HepG2 (cell line): ENCODE measurements at regions not wholly inside any gene's neighbourhood (a gene's known extent, or its start where the extent isn't known, plus 50 kb on each side); places are given as distances from the start of the nearest gene placed in this dataset.
A peak's percentile ranks its signal among the peaks of the same experiment; 100 is the strongest.

Source experiments
- ATAC-seq: fragments of 200-7000 bp; cut with Tn5 transposase; 3 replicates; pipeline ENCODE4 v1.9.1; 2020; ENCODE audit warnings: mild to moderate bottlenecking, moderate library complexity
- BruUV-seq: library from RNA; stranded (reverse); fragments of 400-500 nt; replicated peaks from 2 replicates; lab custom pipeline; 2021; lab: Mats Ljungman, UMichigan
- CTCF ChIA-PET: fragments of 300-600 bp; formaldehyde crosslinking; extraction: SDS; loops from one replicate; lab custom pipeline; 2021; ENCODE audit warnings: low total read pairs, inconsistent platforms, low intra/inter-chr PET ratio; lab: Yijun Ruan, JAX
- POLR2A ChIA-PET: fragments of 350-600 bp; sonication (Branson Sonifier 250); formaldehyde crosslinking; loops from one replicate; lab custom pipeline; 2020; ENCODE audit warnings: antibody characterized with exemption, inconsistent platforms; lab: Yijun Ruan, JAX
- DNase-seq: peaks from one replicate; pipeline ENCODE4 v3.0.0-alpha.2; 2015; ENCODE audit warnings: low spot score
- FAIRE-seq: peaks from 3 replicates; lab custom pipeline; 2011; peaks lifted over from hg19 to GRCh38; lab: Jason Lieb, UNC
- H2AFZ ChIP-seq: one replicate; pipeline ENCODE4 v1.6.1; 2011; ENCODE audit warnings: low read length, inconsistent platforms
- H3K27ac ChIP-seq: fragments of 300-600 bp; 3 replicates; pipeline ENCODE4 v1.8.0; 2011; ENCODE audit warnings: mixed run types, mild to moderate bottlenecking, mixed read lengths, low read length, inconsistent platforms; ENCODE audit not compliant: insufficient read depth; ENCODE audit errors: extremely low read length
- H3K27me3 ChIP-seq, 2 experiments: fragments of 200-600 bp in 1 of 2; 2 replicates in 1 of 2; 3 replicates in 1 of 2; pipeline versions ENCODE4 v1.6.0 to v1.8.0; 2011; ENCODE audit warnings: low read length in 2 of 2, mild to moderate bottlenecking in 2 of 2, moderate library complexity in 2 of 2, inconsistent platforms in 1 of 2; ENCODE audit not compliant: insufficient read depth in 2 of 2, control insufficient read depth in 1 of 2
- H3K36me3 ChIP-seq, 2 experiments: fragments of 200-600 bp in 1 of 2; replicated peaks in 1 of 2; 2 replicates in 1 of 2; 3 replicates in 1 of 2; pipeline versions ENCODE4 v1.5.1 to v1.8.0; 2011; ENCODE audit warnings: low read length in 2 of 2, inconsistent platforms in 1 of 2; ENCODE audit not compliant: insufficient read depth in 2 of 2, control insufficient read depth in 1 of 2
- H3K4me1 ChIP-seq: 2 replicates; pipeline ENCODE4 v1.5.1; 2012; ENCODE audit warnings: low read length, inconsistent platforms; ENCODE audit not compliant: insufficient read depth
- H3K4me2 ChIP-seq: 2 replicates; pipeline ENCODE4 v1.6.0; 2011; ENCODE audit warnings: low read depth, low read length, inconsistent platforms
- H3K4me3 ChIP-seq, 3 experiments: fragments of 200-600 bp in 1 of 3; sonication (generic), shearing (Covaris generic) in 1 of 3; replicated peaks in 1 of 3; 2 replicates each; pipeline ENCODE4 v1.5.1; 2011 to 2016; ENCODE audit warnings: low read length in 3 of 3, inconsistent platforms in 2 of 3, low read depth in 2 of 3, mild to moderate bottlenecking in 2 of 3, control low read depth in 1 of 3, mixed read lengths in 1 of 3; ENCODE audit not compliant: insufficient read depth in 1 of 3
- H3K79me2 ChIP-seq: one replicate; pipeline ENCODE4 v1.6.1; 2011; ENCODE audit warnings: low read length, inconsistent platforms; ENCODE audit not compliant: insufficient read depth
- H3K9ac ChIP-seq: 2 replicates; pipeline ENCODE4 v1.6.0; 2011; ENCODE audit warnings: mild to moderate bottlenecking, low read depth, low read length, inconsistent platforms; ENCODE audit not compliant: insufficient read depth
- H3K9me3 ChIP-seq: 2 replicates; pipeline ENCODE4 v1.5.1; 2012; ENCODE audit warnings: mild to moderate bottlenecking, low read length
- H4K20me1 ChIP-seq: 2 replicates; pipeline ENCODE4 v1.6.0; 2011; ENCODE audit warnings: inconsistent platforms, mild to moderate bottlenecking, low read length, moderate library complexity; ENCODE audit not compliant: insufficient read depth
- AKNA ChIP-seq: sonication (generic); formaldehyde crosslinking; IDR thresholded peaks from 2 replicates; pipeline ENCODE4 v1.4.0; 2020; ENCODE audit warnings: missing genetic modification reagents, borderline replicate concordance
- ATF1 ChIP-seq: IDR thresholded peaks from 2 replicates; pipeline ENCODE4 v1.6.1; 2016; ENCODE audit warnings: mild to moderate bottlenecking, control low read depth
- CAMTA2 ChIP-seq: sonication (generic); formaldehyde crosslinking; IDR thresholded peaks from 2 replicates; pipeline ENCODE4 v1.4.0; 2020; ENCODE audit warnings: mild to moderate bottlenecking, missing genetic modification reagents, borderline replicate concordance
- DMAP1 ChIP-seq: IDR thresholded peaks from 2 replicates; pipeline ENCODE4 v1.6.1; 2016
- E2F2 ChIP-seq: sonication (generic); formaldehyde crosslinking; IDR thresholded peaks from 2 replicates; pipeline ENCODE4 v1.4.0; 2020; ENCODE audit warnings: missing genetic modification reagents, borderline replicate concordance
- GZF1 ChIP-seq: sonication (generic); formaldehyde crosslinking; IDR thresholded peaks from 2 replicates; pipeline ENCODE4 v1.5.1; 2020; ENCODE audit warnings: mild to moderate bottlenecking, missing genetic modification reagents
- HMG20A ChIP-seq: IDR thresholded peaks from 2 replicates; pipeline ENCODE4 v1.6.1; 2016; ENCODE audit warnings: borderline replicate concordance
- PITX1 ChIP-seq: sonication (generic); formaldehyde crosslinking; IDR thresholded peaks from 2 replicates; pipeline ENCODE4 v1.5.1; 2020; ENCODE audit warnings: mild to moderate bottlenecking, missing genetic modification reagents
- ZBTB38 ChIP-seq: sonication (generic); formaldehyde crosslinking; IDR thresholded peaks from 2 replicates; pipeline ENCODE4 v1.5.1; 2020; ENCODE audit warnings: mild to moderate bottlenecking, missing genetic modification reagents
- ZNF414 ChIP-seq: sonication (generic); formaldehyde crosslinking; IDR thresholded peaks from 2 replicates; pipeline ENCODE4 v1.5.0; 2020; ENCODE audit warnings: missing genetic modification reagents
- ZNF431 ChIP-seq: sonication (generic); formaldehyde crosslinking; IDR thresholded peaks from 2 replicates; pipeline ENCODE4 v1.9.0; 2022; ENCODE audit warnings: missing genetic modification reagents, low read depth, mild to moderate bottlenecking, borderline replicate concordance
- WGBS: methylation state at CpG from one replicate; pipeline ENCODE4 v1.1.6; 2017; ENCODE audit warnings: low lambda C conversion rate; 5-methylcytosine and 5-hydroxymethylcytosine counted together
- in situ Hi-C: cut with HindIII; loops from 2 replicates; pipeline ENCODE4 v1.10.0; 2017; ENCODE audit warnings: low pct_unique_long_range_greater_than_20kb; ENCODE audit not compliant: extremely low pct_ligation_motif_present
- intact Hi-C: fragments of 100-400 bp; cut with micrococcal nuclease; formaldehyde crosslinking; loops from one replicate; pipeline ENCODE4 v1.10.0; 2022; ENCODE audit not compliant: unreplicated experiment

GRCh38 chr2:43136876-43137275 lies 89.5 kb downstream of the ZFP36L2 start:
- no peaks in the 10 kb centered on the region for H3K36me3 ChIP-seq
- no peak for FAIRE-seq
- BruUV-seq, result no TSS peak
- WGBS, result 86% methylated on average over 10 of the region's 10 CpGs
- CTCF ChIA-PET, result no interaction called here
- in situ Hi-C loops (no loop called here), intact Hi-C loops (no loop called here)
- ATAC-seq, result no peak
- H3K9ac ChIP-seq, result no peak overlapping the region
- POLR2A ChIA-PET, result interaction anchor here (0.9 kb wide), 1 partner anchor 90 kb away, joined by 3 read pairs; the partner anchor contains the start of gene ZFP36L2
- no peaks in the 10 kb centered on the region for H3K27me3 ChIP-seq
- no peak overlapping the region for H3K27ac ChIP-seq
- H3K79me2 ChIP-seq, result no peaks in the 10 kb centered on the region
- no peak for DNase-seq
- no peaks in the 10 kb centered on the region for H4K20me1 ChIP-seq
- H3K9me3 ChIP-seq, result no peaks in the 10 kb centered on the region
- TF ChIP-seq ZBTB38 (CRISPR knock-in tag) (0 out of 2 replicates have a peak, but pooled peaks have one; percentile 11), E2F2 (CRISPR knock-in tag) (no peak)
- no peak overlapping the region for H3K4me2 ChIP-seq
- no peak overlapping the region for H3K4me3 ChIP-seq
- peaks cover 45% of the 10 kb centered on the region for H3K4me1 ChIP-seq
- H2AFZ ChIP-seq, result no peak overlapping the region

- ATAC-seq, result no peak
- Histone ChIP-seq H3K4me2 (no peak overlapping the region), H3K36me3 (no peaks in the 10 kb centered on the region), H3K79me2 (no peaks in the 10 kb centered on the region), H3K9me3 (no peaks in the 10 kb centered on the region), H3K27me3 (no peaks in the 10 kb centered on the region), H3K4me3 (no peak overlapping the region), H4K20me1 (no peaks in the 10 kb centered on the region), H3K9ac (no peak overlapping the region), H3K27ac (no peak overlapping the region), H3K4me1 (peaks cover 52% of the 10 kb centered on the region), H2AFZ (no peak overlapping the region)
- FAIRE-seq, result no peak
- intact Hi-C loops (no loop called here), in situ Hi-C loops (no loop called here)
- DNase-seq, result no peak
- BruUV-seq, result no TSS peak
- ChIA-PET POLR2A (interaction anchor here (1.4 kb wide), 1 partner anchor 90 kb away, joined by 4 read pairs; the partner anchor contains the start of gene ZFP36L2), CTCF (no interaction called here)
- WGBS, result 78% methylated on average over 11 of the region's 11 CpGs
- TF ChIP-seq DMAP1 (no peak), GZF1 (CRISPR knock-in tag) (no peak), ATF1 (CRISPR knock-in tag) (no peak), ZNF431 (CRISPR knock-in tag) (no peak), ZNF414 (CRISPR knock-in tag) (no peak), AKNA (CRISPR knock-in tag) (no peak), CAMTA2 (CRISPR knock-in tag) (no peak), HMG20A (CRISPR knock-in tag) (no peak), PITX1 (CRISPR knock-in tag) (no peak)
Observed at GRCh38 chr2:43136011-43136799, 90.2 kb downstream of the ZFP36L2 start.
